OCI-LY7 (cell line): ENCODE measurements at regions not wholly inside any gene's neighbourhood (a gene's known extent, or its start where the extent isn't known, plus 50 kb on each side); places are given as distances from the start of the nearest gene placed in this dataset.

ENCODE experiments used
- BruUV-seq: library from RNA; stranded (reverse); fragments of 400-500 nt; replicated peaks from 2 replicates; lab custom pipeline; 2021; lab: Mats Ljungman, UMichigan
- CTCF ChIA-PET: fragments of 300-600 bp; sonication (Branson Sonifier 250); formaldehyde crosslinking; loops from one replicate; lab custom pipeline; 2022; ENCODE audit warnings: antibody characterized with exemption; ENCODE audit not compliant: unreplicated experiment; lab: Charles Lee
- POLR2A ChIA-PET: fragments of 300-600 bp; sonication (Branson Sonifier 250); formaldehyde crosslinking; loops from one replicate; lab custom pipeline; 2022; ENCODE audit warnings: antibody characterized with exemption; lab: Charles Lee
- DNase-seq: peaks from one replicate; pipeline ENCODE4 v3.0.0-alpha.2; 2015; ENCODE audit warnings: low spot score
- H2AFZ ChIP-seq: fragments of 200-600 bp; sonication (generic), shearing (Covaris generic); 2 replicates; pipeline ENCODE4 v1.6.1; 2014; ENCODE audit warnings: mild to moderate bottlenecking, antibody characterized with exemption, low read length, moderate library complexity
- H3K27ac ChIP-seq: fragments of 200-600 bp; sonication (generic); 2 replicates; pipeline ENCODE4 v1.5.1; 2014; ENCODE audit warnings: mixed run types, low read depth, mild to moderate bottlenecking, moderate library complexity, low read length, inconsistent platforms; ENCODE audit not compliant: poor library complexity, severe bottlenecking
- H3K36me3 ChIP-seq: fragments of 200-600 bp; sonication (generic); 2 replicates; pipeline ENCODE4 v1.6.1; 2014; ENCODE audit warnings: mild to moderate bottlenecking, antibody characterized with exemption, low read length, moderate library complexity, mixed read lengths; ENCODE audit not compliant: insufficient read depth
- H3K4me1 ChIP-seq: fragments of 200-600 bp; sonication (generic); 2 replicates; pipeline ENCODE4 v1.5.1; 2014; ENCODE audit warnings: mild to moderate bottlenecking, low read length; ENCODE audit not compliant: insufficient read depth, poor library complexity, severe bottlenecking
- H3K4me2 ChIP-seq: fragments of 200-600 bp; sonication (generic); 2 replicates; pipeline ENCODE4 v1.6.1; 2014; ENCODE audit warnings: mild to moderate bottlenecking, low read length
- H3K4me3 ChIP-seq: fragments of 200-600 bp; sonication (generic); 2 replicates; pipeline ENCODE4 v1.5.1; 2014; ENCODE audit warnings: mild to moderate bottlenecking, low read depth, low read length; ENCODE audit not compliant: poor library complexity, severe bottlenecking
- H3K79me2 ChIP-seq: fragments of 200-600 bp; sonication (generic); 2 replicates; pipeline ENCODE4 v1.6.1; 2016; ENCODE audit warnings: low read depth, mild to moderate bottlenecking, low read length, moderate library complexity, mixed read lengths; ENCODE audit not compliant: insufficient read depth
- H3K9me2 ChIP-seq: fragments of 200-600 bp; sonication (generic); 2 replicates; pipeline ENCODE4 v1.6.1; 2016; ENCODE audit warnings: mild to moderate bottlenecking, low read length, mixed read lengths; ENCODE audit not compliant: insufficient read depth
- H3K9me3 ChIP-seq: fragments of 200-600 bp; sonication (generic); 2 replicates; pipeline ENCODE4 v1.6.1; 2014; ENCODE audit warnings: mild to moderate bottlenecking, mixed run types, low read length, mixed read lengths
- H4K20me1 ChIP-seq: fragments of 200-600 bp; sonication (generic); 2 replicates; pipeline ENCODE4 v1.6.1; 2014; ENCODE audit warnings: mild to moderate bottlenecking, antibody characterized with exemption, low read length, moderate library complexity, mixed read lengths; ENCODE audit not compliant: insufficient read depth
- CTCF ChIP-seq: fragments of 200-600 bp; sonication (generic); conservative IDR thresholded peaks from 2 replicates; pipeline ENCODE4 v1.5.1; 2014; ENCODE audit warnings: mild to moderate bottlenecking, antibody characterized with exemption, low read length, moderate library complexity, mixed read lengths
- EZH2phosphoT487 ChIP-seq: fragments of 200-600 bp; sonication (generic); IDR thresholded peaks from 2 replicates; pipeline ENCODE4 v1.6.1; 2018; ENCODE audit warnings: low read depth, borderline replicate concordance, mild to moderate bottlenecking, mixed run types, antibody characterized with exemption, low read length, moderate library complexity, mixed read lengths
- intact Hi-C: fragments of 100-400 bp; cut with micrococcal nuclease; formaldehyde crosslinking; loops from one replicate; pipeline ENCODE4 v1.10.0; 2022; ENCODE audit not compliant: unreplicated experiment

- no peak for TF ChIP-seq CTCF
- no peak for TF ChIP-seq EZH2phosphoT487
- CTCF ChIA-PET = no interaction called here
- no TSS peak for BruUV-seq
Measured at GRCh38 chr21:18153063-18153462, 91.6 kb upstream of the CHODL start.

GRCh38 chr21:18152371-18152770 lies 92.3 kb upstream of the CHODL start:
- BruUV-seq = no TSS peak
- no peak for DNase-seq
- Histone ChIP-seq H3K9me3 (no peaks in the 10 kb centered on the region), H4K20me1 (no peaks in the 10 kb centered on the region), H3K4me3 (no peak overlapping the region), H3K4me1 (no peaks in the 10 kb centered on the region), H3K27ac (no peak overlapping the region), H3K9me2 (no peaks in the 10 kb centered on the region), H2AFZ (no peak overlapping the region), H3K79me2 (no peaks in the 10 kb centered on the region), H3K36me3 (no peaks in the 10 kb centered on the region), H3K4me2 (no peak overlapping the region)
- POLR2A ChIA-PET = interaction anchor here (0.6 to 1.2 kb wide), 2 partner anchors 9 to 112 kb away, joined by 3 read pairs; no protein-coding TSS in a partner anchor
- TF ChIP-seq EZH2phosphoT487 (no peak), CTCF (no peak)
- CTCF ChIA-PET = no interaction called here
- intact Hi-C loops = no loop called here

More at GRCh38 chr21:18153063-18153462, 91.6 kb upstream of the CHODL start:
- intact Hi-C loops = no loop called here
- Histone ChIP-seq H3K4me3 (no peak overlapping the region), H3K9me2 (no peaks in the 10 kb centered on the region), H3K79me2 (no peaks in the 10 kb centered on the region), H3K4me1 (no peaks in the 10 kb centered on the region), H3K27ac (no peak overlapping the region), H4K20me1 (no peaks in the 10 kb centered on the region), H2AFZ (no peak overlapping the region), H3K36me3 (no peaks in the 10 kb centered on the region), H3K9me3 (no peaks in the 10 kb centered on the region), H3K4me2 (no peak overlapping the region)
- POLR2A ChIA-PET = interaction anchor here (0.7 to 1.2 kb wide), 2 partner anchors 9 to 23 kb away, joined by 3 read pairs; no protein-coding TSS in a partner anchor
- DNase-seq = no peak

GRCh38 chr21:18151046-18151445 lies 93.6 kb upstream of the CHODL start:
- Histone ChIP-seq H3K79me2 (no peaks in the 10 kb centered on the region), H2AFZ (no peak overlapping the region), H3K9me2 (no peaks in the 10 kb centered on the region), H3K9me3 (no peaks in the 10 kb centered on the region), H3K4me3 (no peak overlapping the region), H3K4me1 (no peaks in the 10 kb centered on the region), H3K27ac (no peak overlapping the region), H3K4me2 (no peak overlapping the region), H3K36me3 (no peaks in the 10 kb centered on the region), H4K20me1 (no peaks in the 10 kb centered on the region)
- BruUV-seq = no TSS peak
- intact Hi-C loops = no loop called here
- no peak for TF ChIP-seq CTCF
- TF ChIP-seq EZH2phosphoT487 = no peak
- ChIA-PET POLR2A (no interaction called here), CTCF (no interaction called here)
- DNase-seq = no peak
